HEK293 (cell line): ENCODE measurements at regions not wholly inside any gene's neighbourhood (a gene's known extent, or its start where the extent isn't known, plus 50 kb on each side); places are given as distances from the start of the nearest gene placed in this dataset.

Experiments
- CTCF ChIA-PET: fragments of 350-600 bp; formaldehyde crosslinking; extraction: SDS; loops from one replicate; lab custom pipeline; 2021; ENCODE audit warnings: antibody characterized with exemption; lab: Yijun Ruan, JAX
- POLR2A ChIA-PET: fragments of 300-600 bp; formaldehyde crosslinking; extraction: SDS; loops from one replicate; lab custom pipeline; 2020; ENCODE audit warnings: antibody characterized with exemption, inconsistent platforms; lab: Yijun Ruan, JAX
- H3K27ac ChIP-seq: fragments of 200-500 bp; sonication (Bioruptor generic); 2 replicates; pipeline ENCODE4 v1.5.1; 2014; ENCODE audit warnings: low read depth, low read length, control low read depth, inconsistent platforms; ENCODE audit errors: extremely low read depth
- H3K36me3 ChIP-seq, 2 experiments: fragments of 200-500 bp in 1 of 2; sonication (Bioruptor generic) in 1 of 2; 1 replicate in 1 of 2; 2 replicates in 1 of 2; pipeline ENCODE4 v1.5.1; 2014 to 2017; ENCODE audit warnings: inconsistent platforms in 2 of 2, low read length in 2 of 2; ENCODE audit not compliant: control insufficient read depth in 2 of 2, insufficient read depth in 1 of 2
- H3K4me1 ChIP-seq: fragments of 200-500 bp; sonication (Bioruptor generic); 2 replicates; pipeline ENCODE4 v1.5.1; 2014; ENCODE audit warnings: mild to moderate bottlenecking, low read length, inconsistent platforms; ENCODE audit not compliant: control insufficient read depth, insufficient read depth
- H3K4me3 ChIP-seq: 2 replicates; pipeline ENCODE4 v1.5.1; 2011; ENCODE audit warnings: low read depth, mild to moderate bottlenecking, control low read depth, low read length, moderate library complexity
- H3K9me3 ChIP-seq: fragments of 200-500 bp; sonication (Bioruptor generic); 2 replicates; pipeline ENCODE4 v1.5.1; 2014; ENCODE audit warnings: low read depth, low read length, inconsistent platforms; ENCODE audit not compliant: control insufficient read depth, insufficient read depth
- GFI1B ChIP-seq: fragments of 450-650 bp; formaldehyde crosslinking; IDR thresholded peaks from 2 replicates; pipeline ENCODE4 v1.5.1; 2016; ENCODE audit warnings: missing biosample characterization, missing genetic modification characterization
- GLIS2 ChIP-seq: fragments of 450-650 bp; formaldehyde crosslinking; IDR thresholded peaks from 2 replicates; pipeline ENCODE4 v1.5.1; 2016; ENCODE audit warnings: missing biosample characterization, missing genetic modification characterization
- HOXD13 ChIP-seq: sonication (generic); formaldehyde crosslinking; IDR thresholded peaks from 2 replicates; pipeline ENCODE4 v1.8.0; 2022; ENCODE audit warnings: missing genetic modification reagents, borderline replicate concordance
- MEIS1 ChIP-seq: sonication (generic); formaldehyde crosslinking; IDR thresholded peaks from 2 replicates; pipeline ENCODE4 v1.8.1; 2022; ENCODE audit warnings: missing genetic modification reagents, mild to moderate bottlenecking, borderline replicate concordance
- SALL2 ChIP-seq: fragments of 450-650 bp; formaldehyde crosslinking; IDR thresholded peaks from 2 replicates; pipeline ENCODE4 v1.5.0; 2017; ENCODE audit warnings: missing biosample characterization, mild to moderate bottlenecking, missing genetic modification characterization, borderline replicate concordance
- SP3 ChIP-seq: fragments of 450-650 bp; formaldehyde crosslinking; IDR thresholded peaks from 2 replicates; pipeline ENCODE4 v1.5.1; 2016; ENCODE audit warnings: missing biosample characterization, missing genetic modification characterization
- YY2 ChIP-seq: fragments of 450-650 bp; formaldehyde crosslinking; IDR thresholded peaks from 2 replicates; pipeline ENCODE4 v1.5.1; 2016; ENCODE audit warnings: missing biosample characterization, missing genetic modification characterization
- ZFP3 ChIP-seq: fragments of 450-650 bp; formaldehyde crosslinking; IDR thresholded peaks from 2 replicates; pipeline ENCODE4 v1.5.1; 2016; ENCODE audit warnings: low read depth, missing biosample characterization, missing genetic modification characterization
- ZFP41 ChIP-seq: fragments of 450-650 bp; formaldehyde crosslinking; IDR thresholded peaks from 2 replicates; pipeline ENCODE4 v1.5.1; 2016; ENCODE audit warnings: missing biosample characterization, missing genetic modification characterization, borderline replicate concordance
- ZNF10 ChIP-seq: fragments of 450-650 bp; formaldehyde crosslinking; IDR thresholded peaks from 2 replicates; pipeline ENCODE4 v1.5.1; 2017; ENCODE audit warnings: missing biosample characterization, missing genetic modification characterization
- ZNF133 ChIP-seq: fragments of 450-650 bp; formaldehyde crosslinking; IDR thresholded peaks from 2 replicates; pipeline ENCODE4 v1.5.1; 2016; ENCODE audit warnings: missing biosample characterization, missing genetic modification characterization
- ZNF146 ChIP-seq: fragments of 450-650 bp; formaldehyde crosslinking; IDR thresholded peaks from 2 replicates; pipeline ENCODE4 v1.5.1; 2016; ENCODE audit warnings: missing biosample characterization, missing genetic modification characterization
- ZNF223 ChIP-seq: fragments of 450-650 bp; formaldehyde crosslinking; IDR thresholded peaks from 2 replicates; pipeline ENCODE4 v1.5.1; 2016; ENCODE audit warnings: missing biosample characterization, missing genetic modification characterization
- ZNF23 ChIP-seq: fragments of 450-650 bp; formaldehyde crosslinking; IDR thresholded peaks from 2 replicates; pipeline ENCODE4 v1.5.1; 2016; ENCODE audit warnings: missing biosample characterization, missing genetic modification characterization, borderline replicate concordance
- ZNF335 ChIP-seq: fragments of 450-650 bp; formaldehyde crosslinking; conservative IDR thresholded peaks from 2 replicates; pipeline ENCODE4 v1.5.1; 2016; ENCODE audit warnings: missing biosample characterization, missing genetic modification characterization
- ZNF560 ChIP-seq: fragments of 450-650 bp; formaldehyde crosslinking; IDR thresholded peaks from 2 replicates; pipeline ENCODE4 v1.5.1; 2017; ENCODE audit warnings: missing biosample characterization, missing genetic modification characterization, borderline replicate concordance
- ZNF629 ChIP-seq: fragments of 450-650 bp; formaldehyde crosslinking; IDR thresholded peaks from 2 replicates; pipeline ENCODE4 v1.5.1; 2017; ENCODE audit warnings: missing biosample characterization, missing genetic modification characterization
- ZNF792 ChIP-seq: fragments of 450-650 bp; formaldehyde crosslinking; IDR thresholded peaks from 2 replicates; pipeline ENCODE4 v1.5.1; 2016; ENCODE audit warnings: missing biosample characterization, missing genetic modification characterization
- TF ChIP-seq, protein P1 (sequence below): sonication (generic); formaldehyde crosslinking; IDR thresholded peaks from 2 replicates; pipeline ENCODE4 v1.8.1; 2022; ENCODE audit warnings: mild to moderate bottlenecking, moderate library complexity, missing genetic modification reagents
- TF ChIP-seq, protein P2 (sequence below): IDR thresholded peaks from 2 replicates; pipeline ENCODE4 v1.6.1; 2011; ENCODE audit warnings: mild to moderate bottlenecking, low read depth, low read length, borderline replicate concordance
- TF ChIP-seq, protein P3 (sequence below): fragments of 450-650 bp; formaldehyde crosslinking; IDR thresholded peaks from 2 replicates; pipeline ENCODE4 v1.5.0; 2017; ENCODE audit warnings: missing biosample characterization, missing genetic modification characterization, borderline replicate concordance
- TF ChIP-seq, protein P4 (sequence below): fragments of 450-650 bp; formaldehyde crosslinking; IDR thresholded peaks from 2 replicates; pipeline ENCODE4 v1.5.1; 2016; ENCODE audit warnings: missing biosample characterization, missing genetic modification characterization
- TF ChIP-seq, protein P5 (sequence below): fragments of 450-650 bp; formaldehyde crosslinking; IDR thresholded peaks from 2 replicates; pipeline ENCODE4 v1.5.1; 2016; ENCODE audit warnings: missing biosample characterization, missing genetic modification characterization

DNA sequence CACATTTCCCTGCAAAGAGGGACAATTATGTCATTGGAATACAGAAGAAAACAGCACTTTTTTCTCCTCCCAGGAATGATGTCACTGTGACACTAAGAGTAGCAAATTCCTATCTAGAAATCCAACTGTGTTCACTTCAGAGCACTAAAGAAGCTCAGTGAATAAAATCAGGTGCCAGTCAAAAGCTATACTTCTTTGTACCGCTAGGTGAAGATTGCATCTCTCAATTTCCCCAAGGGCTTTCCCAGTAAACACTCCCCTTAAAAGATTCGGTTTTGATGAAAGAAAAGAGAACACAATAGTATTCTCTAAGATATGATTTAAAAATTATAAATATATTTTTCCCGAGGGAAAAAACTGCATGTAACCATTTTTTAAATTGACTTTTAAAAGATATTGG lies 104.7 kb upstream of the MID1 start (continued):
- TF ChIP-seq, protein P1, sequence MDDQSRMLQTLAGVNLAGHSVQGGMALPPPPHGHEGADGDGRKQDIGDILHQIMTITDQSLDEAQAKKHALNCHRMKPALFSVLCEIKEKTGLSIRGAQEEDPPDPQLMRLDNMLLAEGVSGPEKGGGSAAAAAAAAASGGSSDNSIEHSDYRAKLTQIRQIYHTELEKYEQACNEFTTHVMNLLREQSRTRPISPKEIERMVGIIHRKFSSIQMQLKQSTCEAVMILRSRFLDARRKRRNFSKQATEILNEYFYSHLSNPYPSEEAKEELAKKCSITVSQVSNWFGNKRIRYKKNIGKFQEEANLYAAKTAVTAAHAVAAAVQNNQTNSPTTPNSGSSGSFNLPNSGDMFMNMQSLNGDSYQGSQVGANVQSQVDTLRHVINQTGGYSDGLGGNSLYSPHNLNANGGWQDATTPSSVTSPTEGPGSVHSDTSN (CRISPR knock-in tag) = no peak
- TF ChIP-seq ZNF146 (tag by site-specific recombination) (no peak), ZNF560 (tag by site-specific recombination) (no peak), MEIS1 (CRISPR knock-in tag) (no peak), SALL2 (tag by site-specific recombination) (no peak)

DNA sequence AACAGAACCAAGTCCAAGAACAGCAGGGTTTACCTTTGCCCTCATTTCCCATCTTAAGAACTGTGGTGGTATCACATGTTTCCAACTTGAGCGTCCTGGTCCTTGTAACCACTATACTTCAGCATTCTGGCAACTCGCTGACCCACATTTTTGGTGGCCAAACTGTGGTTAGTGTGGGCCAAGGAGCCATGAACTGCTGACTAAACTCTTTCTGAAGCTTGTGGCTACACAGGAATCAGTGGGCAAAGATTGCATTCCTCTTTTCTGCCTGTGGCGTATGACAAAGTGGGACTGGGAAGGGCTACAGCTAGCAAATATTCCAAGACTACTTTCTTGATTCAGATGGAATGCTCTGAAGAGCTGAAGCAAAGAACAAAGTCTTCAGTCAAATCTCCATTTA lies 106.3 kb upstream of the MID1 start:
- Histone ChIP-seq H3K4me1 (no peaks in the 10 kb centered on the region), H3K4me3 (no peak overlapping the region), H3K36me3 (no peaks in the 10 kb centered on the region), H3K27ac (no peak overlapping the region), H3K9me3 (no peaks in the 10 kb centered on the region)
- POLR2A ChIA-PET = no interaction called here
- TF ChIP-seq GFI1B (tag by site-specific recombination) (no peak), ZNF792 (tag by site-specific recombination) (no peak), ZNF23 (no peak), YY2 (no peak), ZNF629 (no peak), GLIS2 (tag by site-specific recombination) (no peak), ZFP41 (tag by site-specific recombination) (no peak), ZFP3 (tag by site-specific recombination) (no peak)
- TF ChIP-seq, protein P2, sequence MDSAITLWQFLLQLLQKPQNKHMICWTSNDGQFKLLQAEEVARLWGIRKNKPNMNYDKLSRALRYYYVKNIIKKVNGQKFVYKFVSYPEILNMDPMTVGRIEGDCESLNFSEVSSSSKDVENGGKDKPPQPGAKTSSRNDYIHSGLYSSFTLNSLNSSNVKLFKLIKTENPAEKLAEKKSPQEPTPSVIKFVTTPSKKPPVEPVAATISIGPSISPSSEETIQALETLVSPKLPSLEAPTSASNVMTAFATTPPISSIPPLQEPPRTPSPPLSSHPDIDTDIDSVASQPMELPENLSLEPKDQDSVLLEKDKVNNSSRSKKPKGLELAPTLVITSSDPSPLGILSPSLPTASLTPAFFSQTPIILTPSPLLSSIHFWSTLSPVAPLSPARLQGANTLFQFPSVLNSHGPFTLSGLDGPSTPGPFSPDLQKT = no peak
- TF ChIP-seq, protein P3, sequence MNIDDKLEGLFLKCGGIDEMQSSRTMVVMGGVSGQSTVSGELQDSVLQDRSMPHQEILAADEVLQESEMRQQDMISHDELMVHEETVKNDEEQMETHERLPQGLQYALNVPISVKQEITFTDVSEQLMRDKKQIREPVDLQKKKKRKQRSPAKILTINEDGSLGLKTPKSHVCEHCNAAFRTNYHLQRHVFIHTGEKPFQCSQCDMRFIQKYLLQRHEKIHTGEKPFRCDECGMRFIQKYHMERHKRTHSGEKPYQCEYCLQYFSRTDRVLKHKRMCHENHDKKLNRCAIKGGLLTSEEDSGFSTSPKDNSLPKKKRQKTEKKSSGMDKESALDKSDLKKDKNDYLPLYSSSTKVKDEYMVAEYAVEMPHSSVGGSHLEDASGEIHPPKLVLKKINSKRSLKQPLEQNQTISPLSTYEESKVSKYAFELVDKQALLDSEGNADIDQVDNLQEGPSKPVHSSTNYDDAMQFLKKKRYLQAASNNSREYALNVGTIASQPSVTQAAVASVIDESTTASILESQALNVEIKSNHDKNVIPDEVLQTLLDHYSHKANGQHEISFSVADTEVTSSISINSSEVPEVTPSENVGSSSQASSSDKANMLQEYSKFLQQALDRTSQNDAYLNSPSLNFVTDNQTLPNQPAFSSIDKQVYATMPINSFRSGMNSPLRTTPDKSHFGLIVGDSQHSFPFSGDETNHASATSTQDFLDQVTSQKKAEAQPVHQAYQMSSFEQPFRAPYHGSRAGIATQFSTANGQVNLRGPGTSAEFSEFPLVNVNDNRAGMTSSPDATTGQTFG (tag by site-specific recombination) = no peak
- TF ChIP-seq, all 188 proteins: peak for 0
- CTCF ChIA-PET = interaction anchor here (0.5 kb wide), 1 partner anchor 409 kb away, joined by 3 read pairs; no protein-coding TSS in a partner anchor

DNA sequence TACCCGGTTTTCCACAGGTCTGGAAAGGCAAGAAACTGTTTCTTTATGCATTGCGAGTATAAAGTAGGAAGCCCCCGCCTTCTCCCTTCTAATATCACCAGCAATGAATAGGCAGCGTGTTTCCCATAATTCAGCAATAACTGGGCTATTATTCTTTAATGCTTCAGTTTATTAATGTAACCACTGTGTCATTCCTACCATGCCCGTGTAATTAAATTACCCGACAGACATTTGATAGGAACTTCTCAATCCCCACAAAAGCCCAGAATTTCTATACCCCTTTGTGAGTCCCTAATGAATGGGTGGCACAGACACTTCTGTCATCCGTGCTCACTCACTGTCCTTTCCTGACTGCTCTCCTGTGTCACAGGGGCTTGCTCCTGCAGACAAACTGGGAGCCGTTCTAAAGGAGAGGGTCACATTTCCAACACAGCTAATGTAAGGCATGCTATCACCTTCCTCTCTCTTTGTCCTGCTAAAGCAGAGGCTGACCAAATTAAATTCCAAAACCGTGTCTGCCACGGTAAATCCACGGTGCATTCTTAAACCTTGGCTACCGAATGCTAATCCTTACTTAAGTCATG lies 108.5 kb upstream of the MID1 start:
- Histone ChIP-seq H3K36me3 (no peaks in the 10 kb centered on the region), H3K9me3 (no peaks in the 10 kb centered on the region), H3K4me3 (no peak overlapping the region), H3K27ac (no peak overlapping the region), H3K4me1 (no peaks in the 10 kb centered on the region)
- ChIA-PET POLR2A (no interaction called here), CTCF (interaction anchor here (0.6 kb wide), 1 partner anchor 688 kb away, joined by 3 read pairs; no protein-coding TSS in a partner anchor)
- TF ChIP-seq ZNF223 (tag by site-specific recombination) (no peak), ZNF133 (tag by site-specific recombination) (no peak), ZFP3 (tag by site-specific recombination) (no peak), ZNF10 (tag by site-specific recombination) (no peak), HOXD13 (no peak), SP3 (tag by site-specific recombination) (no peak), ZNF335 (tag by site-specific recombination) (no peak)
- TF ChIP-seq, protein P4, sequence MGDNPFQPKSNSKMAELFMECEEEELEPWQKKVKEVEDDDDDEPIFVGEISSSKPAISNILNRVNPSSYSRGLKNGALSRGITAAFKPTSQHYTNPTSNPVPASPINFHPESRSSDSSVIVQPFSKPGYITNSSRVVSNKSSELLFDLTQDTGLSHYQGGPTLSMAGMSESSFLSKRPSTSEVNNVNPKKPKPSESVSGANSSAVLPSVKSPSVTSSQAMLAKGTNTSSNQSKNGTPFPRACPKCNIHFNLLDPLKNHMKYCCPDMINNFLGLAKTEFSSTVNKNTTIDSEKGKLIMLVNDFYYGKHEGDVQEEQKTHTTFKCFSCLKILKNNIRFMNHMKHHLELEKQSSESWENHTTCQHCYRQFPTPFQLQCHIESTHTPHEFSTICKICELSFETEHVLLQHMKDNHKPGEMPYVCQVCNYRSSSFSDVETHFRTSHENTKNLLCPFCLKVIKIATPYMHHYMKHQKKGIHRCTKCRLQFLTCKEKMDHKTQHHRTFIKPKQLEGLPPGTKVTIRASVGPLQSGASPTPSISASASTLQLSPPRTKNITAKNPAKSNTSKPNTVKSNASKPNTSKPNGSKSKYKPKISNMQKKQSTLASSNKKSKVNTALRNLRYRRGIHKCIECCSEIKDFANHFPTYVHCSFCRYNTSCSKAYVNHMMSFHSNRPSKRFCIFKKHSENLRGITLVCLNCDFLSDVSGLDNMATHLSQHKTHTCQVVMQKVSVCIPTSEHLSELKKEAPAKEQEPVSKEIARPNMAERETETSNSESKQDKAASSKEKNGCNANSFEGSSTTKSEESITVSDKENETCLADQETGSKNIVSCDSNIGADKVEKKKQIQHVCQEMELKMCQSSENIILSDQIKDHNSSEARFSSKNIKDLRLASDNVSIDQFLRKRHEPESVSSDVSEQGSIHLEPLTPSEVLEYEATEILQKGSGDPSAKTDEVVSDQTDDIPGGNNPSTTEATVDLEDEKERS (tag by site-specific recombination) = no peak
- TF ChIP-seq, protein P5, sequence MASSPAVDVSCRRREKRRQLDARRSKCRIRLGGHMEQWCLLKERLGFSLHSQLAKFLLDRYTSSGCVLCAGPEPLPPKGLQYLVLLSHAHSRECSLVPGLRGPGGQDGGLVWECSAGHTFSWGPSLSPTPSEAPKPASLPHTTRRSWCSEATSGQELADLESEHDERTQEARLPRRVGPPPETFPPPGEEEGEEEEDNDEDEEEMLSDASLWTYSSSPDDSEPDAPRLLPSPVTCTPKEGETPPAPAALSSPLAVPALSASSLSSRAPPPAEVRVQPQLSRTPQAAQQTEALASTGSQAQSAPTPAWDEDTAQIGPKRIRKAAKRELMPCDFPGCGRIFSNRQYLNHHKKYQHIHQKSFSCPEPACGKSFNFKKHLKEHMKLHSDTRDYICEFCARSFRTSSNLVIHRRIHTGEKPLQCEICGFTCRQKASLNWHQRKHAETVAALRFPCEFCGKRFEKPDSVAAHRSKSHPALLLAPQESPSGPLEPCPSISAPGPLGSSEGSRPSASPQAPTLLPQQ = no peak
